Bronchial epithelial cell (primary cell): ENCODE measurements at regions not wholly inside any gene's neighbourhood (a gene's known extent, or its start where the extent isn't known, plus 50 kb on each side); places are given as distances from the start of the nearest gene placed in this dataset.

Experiments used
- DNase-seq: peaks from one replicate; pipeline ENCODE4 v3.0.0-alpha.2; 2010; ENCODE audit warnings: low read depth
- FAIRE-seq: peaks from 2 replicates; lab custom pipeline; 2011; peaks lifted over from hg19 to GRCh38; lab: Jason Lieb, UNC
- H3K27me3 ChIP-seq: 2 replicates; pipeline ENCODE4 v1.5.1; 2011; ENCODE audit warnings: low read length; ENCODE audit not compliant: control insufficient read depth, insufficient read depth
- H3K36me3 ChIP-seq: 2 replicates; pipeline ENCODE4 v1.5.1; 2011; ENCODE audit warnings: low read length; ENCODE audit not compliant: control insufficient read depth, insufficient read depth
- H3K4me3 ChIP-seq: 2 replicates; pipeline ENCODE4 v1.5.1; 2011; ENCODE audit warnings: mild to moderate bottlenecking, low read depth, low read length, control low read depth
- TF ChIP-seq, protein P1 (sequence below): IDR thresholded peaks from 2 replicates; pipeline ENCODE4 v1.5.1; 2011; ENCODE audit warnings: mild to moderate bottlenecking, moderate library complexity, low read length, control low read depth, inconsistent platforms; ENCODE audit not compliant: insufficient read depth, severe bottlenecking

DNA sequence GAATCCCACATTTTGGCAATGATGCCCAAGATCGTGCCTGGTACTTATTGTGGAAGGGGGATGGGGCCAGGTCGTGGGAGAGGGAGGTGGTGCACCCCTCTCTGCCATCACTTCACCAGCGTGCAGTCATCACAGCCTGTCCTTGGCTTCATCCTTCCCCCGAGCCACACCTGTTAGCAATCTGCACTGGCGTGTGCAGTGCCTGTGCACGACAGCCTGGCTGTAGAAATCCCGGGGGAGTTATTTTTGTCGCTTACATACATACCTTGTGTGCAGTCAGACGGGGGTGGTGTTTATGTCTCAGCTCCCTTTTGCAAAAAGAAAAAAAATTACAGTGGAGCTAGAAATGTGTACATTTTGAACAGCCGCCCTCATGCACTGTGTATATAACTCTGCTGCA is 216.0 kb downstream of the TLE3 start:
- H3K4me3 ChIP-seq = no peak overlapping the region
- TF ChIP-seq, protein P1, sequence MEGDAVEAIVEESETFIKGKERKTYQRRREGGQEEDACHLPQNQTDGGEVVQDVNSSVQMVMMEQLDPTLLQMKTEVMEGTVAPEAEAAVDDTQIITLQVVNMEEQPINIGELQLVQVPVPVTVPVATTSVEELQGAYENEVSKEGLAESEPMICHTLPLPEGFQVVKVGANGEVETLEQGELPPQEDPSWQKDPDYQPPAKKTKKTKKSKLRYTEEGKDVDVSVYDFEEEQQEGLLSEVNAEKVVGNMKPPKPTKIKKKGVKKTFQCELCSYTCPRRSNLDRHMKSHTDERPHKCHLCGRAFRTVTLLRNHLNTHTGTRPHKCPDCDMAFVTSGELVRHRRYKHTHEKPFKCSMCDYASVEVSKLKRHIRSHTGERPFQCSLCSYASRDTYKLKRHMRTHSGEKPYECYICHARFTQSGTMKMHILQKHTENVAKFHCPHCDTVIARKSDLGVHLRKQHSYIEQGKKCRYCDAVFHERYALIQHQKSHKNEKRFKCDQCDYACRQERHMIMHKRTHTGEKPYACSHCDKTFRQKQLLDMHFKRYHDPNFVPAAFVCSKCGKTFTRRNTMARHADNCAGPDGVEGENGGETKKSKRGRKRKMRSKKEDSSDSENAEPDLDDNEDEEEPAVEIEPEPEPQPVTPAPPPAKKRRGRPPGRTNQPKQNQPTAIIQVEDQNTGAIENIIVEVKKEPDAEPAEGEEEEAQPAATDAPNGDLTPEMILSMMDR = no peak
- H3K36me3 ChIP-seq = no peaks in the 10 kb centered on the region
- DNase-seq (no peak), FAIRE-seq (no peak)
- no peaks in the 10 kb centered on the region for H3K27me3 ChIP-seq

DNA sequence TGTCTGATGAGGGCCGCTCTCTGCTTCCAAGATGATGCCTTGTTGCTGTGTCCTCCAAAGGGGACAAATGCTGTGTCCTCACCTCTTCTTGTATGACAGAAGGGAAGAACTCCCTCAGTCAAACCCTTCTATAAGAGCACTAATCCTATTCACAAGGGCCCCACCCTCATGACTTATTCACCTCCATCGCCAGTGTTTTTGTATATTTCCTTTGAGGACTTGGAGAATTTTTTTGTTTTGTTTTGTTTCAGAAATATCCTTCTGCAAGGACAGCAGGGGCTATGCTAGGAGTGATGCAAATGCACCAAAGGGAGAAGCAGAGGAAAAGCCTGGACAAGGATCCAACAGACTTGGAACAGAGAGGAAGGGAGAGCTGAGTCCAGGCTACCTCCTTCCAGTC is 214.4 kb downstream of the TLE3 start:
- Histone ChIP-seq H3K27me3 (no peaks in the 10 kb centered on the region), H3K4me3 (no peak overlapping the region)
- no peak for FAIRE-seq

DNA sequence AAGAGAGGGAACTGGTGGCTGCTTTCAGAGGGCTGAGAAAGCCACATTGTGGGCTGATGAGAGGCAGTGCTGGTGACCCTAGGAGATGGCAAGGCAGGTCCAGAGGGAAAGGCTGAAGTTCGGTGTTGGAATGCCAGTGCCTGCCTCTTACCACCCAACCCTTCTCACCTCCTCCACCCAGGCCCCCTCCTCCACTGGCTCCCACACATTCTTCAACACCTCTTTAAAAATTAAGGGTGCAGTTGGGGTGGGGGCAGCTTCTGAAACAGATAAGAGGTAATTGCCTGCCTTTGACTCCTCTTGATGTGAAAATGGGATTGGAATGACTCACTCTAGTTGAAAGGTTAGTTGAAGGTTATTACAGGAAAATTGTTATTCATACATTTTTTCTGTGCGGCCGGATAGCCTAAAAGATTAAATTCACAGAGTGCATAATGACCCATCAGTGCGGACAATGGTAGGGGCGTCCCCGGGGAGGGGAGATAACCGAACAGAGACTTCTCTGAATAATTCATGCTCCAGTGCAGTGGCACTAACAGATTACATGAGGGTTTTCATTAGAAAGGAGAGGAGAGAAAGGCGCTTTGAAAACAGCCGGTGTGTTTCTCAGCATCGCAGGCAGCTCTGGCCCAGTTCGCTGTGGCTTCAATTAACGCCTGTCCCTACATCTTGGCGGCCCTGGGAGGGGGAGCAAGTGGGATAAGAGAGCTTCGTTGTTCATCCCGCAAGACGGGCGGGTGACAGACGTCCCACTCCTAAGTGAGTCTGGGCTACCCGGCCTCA is 212.4 kb downstream of the TLE3 start:
- FAIRE-seq = no peak
- Histone ChIP-seq H3K27me3 (no peaks in the 10 kb centered on the region), H3K4me3 (no peak overlapping the region), H3K36me3 (no peaks in the 10 kb centered on the region)
- no peak for DNase-seq
- TF ChIP-seq, protein P1 = no peak

More for the DNA sequence above, 214.4 kb downstream of the TLE3 start:
- TF ChIP-seq, protein P1 = no peak
- no peak for DNase-seq
- no peaks in the 10 kb centered on the region for H3K36me3 ChIP-seq

DNA sequence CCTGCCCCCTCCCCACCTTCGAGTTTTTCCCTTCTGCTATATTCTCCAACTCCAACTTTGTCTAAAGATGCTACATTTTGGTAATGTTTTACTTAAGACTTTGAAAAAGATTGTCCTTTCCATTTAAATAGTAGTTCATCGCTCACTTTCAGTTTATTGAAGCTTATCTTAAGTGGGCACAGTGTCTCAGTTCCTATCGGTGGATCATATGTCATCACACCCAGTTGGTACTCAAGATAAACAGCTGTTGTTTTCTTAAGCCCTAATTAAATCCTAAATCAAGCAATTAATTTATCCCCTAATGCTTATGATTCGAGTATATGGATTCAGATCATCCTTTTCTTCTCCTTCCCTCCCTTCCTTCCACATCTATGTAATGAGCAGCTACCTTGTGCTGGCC is 210.7 kb downstream of the TLE3 start:
- FAIRE-seq = no peak
- Histone ChIP-seq H3K27me3 (no peaks in the 10 kb centered on the region), H3K36me3 (no peaks in the 10 kb centered on the region), H3K4me3 (no peak overlapping the region)
- TF ChIP-seq, protein P1 = no peak
- no peak for DNase-seq

DNA sequence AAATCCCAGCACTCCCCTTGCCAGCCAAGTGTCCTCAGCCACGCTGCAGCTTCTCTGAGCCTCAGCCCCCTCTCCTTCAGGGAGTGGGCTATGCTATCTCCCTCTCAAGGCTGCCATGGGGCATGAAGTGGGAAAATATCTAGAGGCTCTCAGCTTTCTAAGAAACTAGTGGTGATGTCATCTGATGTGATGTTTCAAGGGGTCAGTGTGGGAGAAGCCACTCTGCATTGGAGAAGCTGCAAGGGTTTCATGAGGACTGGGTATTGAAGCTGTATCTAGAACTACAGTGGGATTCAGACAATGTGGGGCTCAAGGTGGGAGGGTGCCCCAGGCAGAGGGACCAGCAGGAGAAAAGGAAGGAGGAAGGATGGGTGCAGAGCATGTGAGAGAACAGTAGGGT is 210.2 kb downstream of the TLE3 start:
- no peaks in the 10 kb centered on the region for H3K27me3 ChIP-seq
- TF ChIP-seq, protein P1 = no peak
- FAIRE-seq = no peak
- no peak for DNase-seq
- no peak overlapping the region for H3K4me3 ChIP-seq
- no peaks in the 10 kb centered on the region for H3K36me3 ChIP-seq

DNA sequence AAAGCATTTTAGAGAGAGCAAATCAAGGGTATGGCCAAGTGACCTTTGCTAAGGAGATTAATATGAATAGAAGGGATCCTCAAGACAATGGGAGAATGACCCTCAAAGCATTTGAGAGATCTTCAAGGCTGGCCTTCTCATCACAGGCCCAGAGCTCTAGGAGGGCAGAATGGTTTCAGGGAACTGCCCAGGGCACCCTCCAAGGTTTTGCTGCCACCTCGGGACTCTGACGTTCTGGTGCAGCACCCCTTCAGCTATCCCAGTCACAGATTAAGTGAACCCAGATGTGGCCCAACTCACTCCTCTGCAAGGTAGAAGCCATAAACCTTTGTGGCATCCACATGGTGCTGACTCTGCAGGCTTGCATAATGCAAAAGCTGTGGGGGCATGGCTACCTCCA is 209.3 kb downstream of the TLE3 start:
- DNase-seq (no peak), FAIRE-seq (no peak)
- TF ChIP-seq, protein P1 = no peak
- H3K4me3 ChIP-seq = no peak overlapping the region
- no peaks in the 10 kb centered on the region for H3K27me3 ChIP-seq
- H3K36me3 ChIP-seq = no peaks in the 10 kb centered on the region
